Body of pancreas (tissue), 4 donors: ENCODE measurements at regions not wholly inside any gene's neighbourhood (a gene's known extent, or its start where the extent isn't known, plus 50 kb on each side); places are given as distances from the start of the nearest gene placed in this dataset.

Experiments used
- ATAC-seq: fragments of 150-250 bp; one replicate; pipeline ENCODE4 v1.9.1; 2016
- DNase-seq, 4 donors: peaks; one replicate each; pipeline ENCODE4 v3.0.0-alpha.2; 2019
- H3K27ac ChIP-seq, 4 donors: fragments of 200-600 bp; sonication (generic); 1 replicate in 3 of 4; 2 replicates in 1 of 4; pipeline versions ENCODE4 v1.5.1 to v1.6.1; 2016 to 2019; ENCODE audit warnings: mild to moderate bottlenecking in 1 of 4, mixed read lengths in 1 of 4, moderate library complexity in 1 of 4
- H3K27me3 ChIP-seq, 2 donors: fragments of 200-600 bp; sonication (generic); one replicate each; pipeline ENCODE4 v1.6.0; 2016; ENCODE audit warnings: mild to moderate bottlenecking in 1 of 2
- H3K36me3 ChIP-seq, 2 donors: fragments of 200-600 bp; sonication (generic); replicated peaks in 1 of 2; 2 replicates each; pipeline ENCODE4 v1.5.1; 2016; ENCODE audit warnings: low read depth in 2 of 2; ENCODE audit not compliant: insufficient read depth in 1 of 2
- H3K4me1 ChIP-seq: fragments of 200-600 bp; sonication (generic); one replicate; pipeline ENCODE4 v1.6.0; 2016
- H3K4me3 ChIP-seq, 2 donors: fragments of 200-600 bp; sonication (generic); 1 replicate in 1 of 2; 2 replicates in 1 of 2; pipeline ENCODE4 v1.5.1; 2016 to 2019
- H3K9me3 ChIP-seq, 3 donors: fragments of 200-600 bp; sonication (generic); 1 replicate in 2 of 3; 2 replicates in 1 of 3; pipeline ENCODE4 v1.5.1; 2016
- POLR2A ChIP-seq, 3 donors: fragments of 450-650 bp; IDR thresholded peaks; one replicate each; pipeline ENCODE4 v1.6.1; 2016; ENCODE audit warnings: antibody characterized with exemption in 3 of 3, mild to moderate bottlenecking in 2 of 3
- WGBS, 2 donors: methylation state at CpG; one replicate each; pipeline ENCODE4 v1.1.5; 2017; 5-methylcytosine and 5-hydroxymethylcytosine counted together
- intact Hi-C: fragments of 100-400 bp; cut with DNase I; formaldehyde crosslinking; loops from one replicate; pipeline ENCODE4 v1.15.1; 2023
- TF ChIP-seq, protein P1 (sequence below), 7 experiments: fragments of 450-650 bp in 4 of 7; fragments of 200-600 bp in 3 of 7; sonication (generic) in 3 of 7; IDR thresholded peaks; one replicate each; pipeline ENCODE4 v1.5.1; 2016 to 2019; ENCODE audit warnings: antibody characterized with exemption in 7 of 7

DNA sequence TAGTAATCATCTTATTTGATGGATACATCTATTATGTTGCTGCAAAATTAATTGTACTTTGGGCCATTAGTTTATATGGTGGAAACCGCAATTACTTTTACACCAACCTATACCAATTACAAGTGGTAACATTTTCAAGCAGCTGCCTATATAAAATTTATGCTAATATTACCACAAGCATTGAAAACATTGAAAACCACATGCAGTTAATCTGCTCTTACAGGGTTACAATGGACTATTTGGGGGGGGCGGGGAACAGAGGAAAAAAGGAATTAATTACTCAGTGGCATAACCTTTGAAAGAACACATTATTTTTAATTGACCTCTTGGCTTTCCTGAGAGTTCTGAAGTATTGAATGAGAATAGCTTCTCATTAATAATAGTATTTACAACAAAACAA, 1793.2 kb downstream of the NCAM2 start:
- ATAC-seq = no peak
- H3K9me3 ChIP-seq = no peaks in the 10 kb centered on the region
- H3K4me1 ChIP-seq = no peaks in the 10 kb centered on the region
- H3K36me3 ChIP-seq = no peaks in the 10 kb centered on the region
- 53 to 61% methylated on average over 2 of the region's 2 CpGs for WGBS, 2 donors
- DNase-seq = no peak
- intact Hi-C loops = loop anchor here (10.0 kb wide), 1 partner anchor 1627 kb away; no protein-coding TSS in a partner anchor
- H3K27ac ChIP-seq = no peak overlapping the region
- H3K27me3 ChIP-seq = no peaks in the 10 kb centered on the region
- H3K4me3 ChIP-seq = no peak overlapping the region
- TF ChIP-seq POLR2A (IDR thresholded peaks at IDR 0.05) = no peak
- TF ChIP-seq, protein P1, sequence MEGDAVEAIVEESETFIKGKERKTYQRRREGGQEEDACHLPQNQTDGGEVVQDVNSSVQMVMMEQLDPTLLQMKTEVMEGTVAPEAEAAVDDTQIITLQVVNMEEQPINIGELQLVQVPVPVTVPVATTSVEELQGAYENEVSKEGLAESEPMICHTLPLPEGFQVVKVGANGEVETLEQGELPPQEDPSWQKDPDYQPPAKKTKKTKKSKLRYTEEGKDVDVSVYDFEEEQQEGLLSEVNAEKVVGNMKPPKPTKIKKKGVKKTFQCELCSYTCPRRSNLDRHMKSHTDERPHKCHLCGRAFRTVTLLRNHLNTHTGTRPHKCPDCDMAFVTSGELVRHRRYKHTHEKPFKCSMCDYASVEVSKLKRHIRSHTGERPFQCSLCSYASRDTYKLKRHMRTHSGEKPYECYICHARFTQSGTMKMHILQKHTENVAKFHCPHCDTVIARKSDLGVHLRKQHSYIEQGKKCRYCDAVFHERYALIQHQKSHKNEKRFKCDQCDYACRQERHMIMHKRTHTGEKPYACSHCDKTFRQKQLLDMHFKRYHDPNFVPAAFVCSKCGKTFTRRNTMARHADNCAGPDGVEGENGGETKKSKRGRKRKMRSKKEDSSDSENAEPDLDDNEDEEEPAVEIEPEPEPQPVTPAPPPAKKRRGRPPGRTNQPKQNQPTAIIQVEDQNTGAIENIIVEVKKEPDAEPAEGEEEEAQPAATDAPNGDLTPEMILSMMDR (IDR thresholded peaks at IDR 0.05) = no peak

DNA sequence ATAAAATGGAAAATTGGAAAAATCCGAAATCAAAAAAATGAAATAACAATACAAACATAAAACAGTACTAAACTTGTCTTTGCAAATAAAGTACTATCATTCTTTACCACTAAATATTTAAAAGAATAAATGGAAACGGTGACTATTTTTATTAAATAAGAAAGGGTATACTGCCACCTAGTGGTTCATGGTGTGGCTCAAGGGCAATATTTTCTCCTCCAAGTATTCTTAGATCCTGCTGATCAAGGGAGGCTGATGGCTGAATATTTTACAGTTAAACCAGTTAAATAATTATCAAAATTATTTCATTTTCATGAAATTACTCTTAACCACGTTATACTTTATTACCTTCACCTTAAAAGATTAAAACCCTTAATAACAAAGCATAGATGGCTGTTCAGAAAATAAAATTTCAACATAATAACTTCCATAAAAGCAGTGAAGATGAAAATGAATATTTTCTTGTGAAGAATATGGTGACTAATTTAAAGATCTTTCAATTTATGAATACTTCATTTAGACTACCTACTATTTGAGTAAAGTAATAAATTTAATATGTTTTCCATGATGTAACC, 1793.9 kb downstream of the NCAM2 start:
- H3K9me3 ChIP-seq = no peaks in the 10 kb centered on the region
- H3K4me3 ChIP-seq = no peak overlapping the region
- no peaks in the 10 kb centered on the region for H3K36me3 ChIP-seq
- intact Hi-C loops = loop anchor here (10.0 kb wide), 1 partner anchor 1627 kb away; no protein-coding TSS in a partner anchor
- TF ChIP-seq, protein P1 (IDR thresholded peaks at IDR 0.05) = peak; percentile 47 to 96 (median 61)
- no peak for TF ChIP-seq POLR2A (IDR thresholded peaks at IDR 0.05)
- DNase-seq (peak; percentile 26 to 31 (median 30)), ATAC-seq (no peak)
- no peaks in the 10 kb centered on the region for H3K27me3 ChIP-seq
- H3K27ac ChIP-seq = no peak overlapping the region
- H3K4me1 ChIP-seq = no peaks in the 10 kb centered on the region
- WGBS, 2 donors = 0 to 1% methylated on average over 3 of the region's 3 CpGs

DNA sequence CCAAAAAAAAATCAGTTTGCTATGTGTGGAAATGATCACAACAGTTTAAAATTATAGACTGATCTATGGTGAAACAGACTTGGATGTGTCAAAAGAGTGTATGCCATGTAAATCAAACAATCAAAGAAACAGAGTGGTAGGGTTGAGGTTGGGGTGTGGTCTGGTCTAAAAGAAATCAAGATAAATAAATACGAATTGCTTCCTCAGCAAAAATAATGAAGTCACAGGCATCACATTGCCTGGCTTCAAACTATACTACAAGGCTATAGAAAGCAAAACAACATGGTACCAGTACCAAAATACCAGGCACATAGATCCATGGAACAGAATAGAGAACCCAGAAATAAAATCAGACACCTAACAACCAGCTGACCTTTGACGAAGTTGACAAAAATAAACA, 1796.9 kb downstream of the NCAM2 start:
- intact Hi-C loops = loop anchor here (10.0 kb wide), 1 partner anchor 1630 kb away; no protein-coding TSS in a partner anchor
- no peak for TF ChIP-seq POLR2A (IDR thresholded peaks at IDR 0.05)
- TF ChIP-seq, protein P1 (IDR thresholded peaks at IDR 0.05) = no peak

DNA sequence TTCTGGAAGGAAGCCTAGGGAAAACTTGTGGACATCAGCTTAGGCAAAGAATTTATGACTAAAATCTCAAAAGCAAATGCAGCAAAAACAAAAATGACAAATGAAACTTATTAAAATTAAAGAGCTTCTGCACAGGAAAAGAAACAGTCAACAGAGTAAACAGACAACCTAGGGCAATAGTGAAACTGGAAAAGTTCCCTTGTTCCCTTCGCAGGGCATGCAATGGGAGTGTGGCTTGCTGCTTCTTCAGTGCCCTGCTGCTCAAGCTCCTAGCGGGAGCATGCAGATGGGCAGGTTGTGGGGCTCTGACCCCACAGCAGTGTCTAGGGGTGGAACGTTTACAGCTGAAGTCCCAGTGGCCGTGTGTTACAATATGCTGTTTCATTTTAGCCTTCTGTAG, 1797.4 kb downstream of the NCAM2 start:
- WGBS, 2 donors = 30 to 62% methylated on average over 4 of the region's 4 CpGs
- no peaks in the 10 kb centered on the region for H3K36me3 ChIP-seq
- TF ChIP-seq, protein P1 (IDR thresholded peaks at IDR 0.05) = no peak
- no peak for TF ChIP-seq POLR2A (IDR thresholded peaks at IDR 0.05)
- H3K4me1 ChIP-seq = no peaks in the 10 kb centered on the region
- DNase-seq = no peak
- no peaks in the 10 kb centered on the region for H3K27me3 ChIP-seq
- intact Hi-C loops = loop anchor here (10.0 kb wide), 1 partner anchor 1631 kb away; no protein-coding TSS in a partner anchor
- no peak for ATAC-seq
- H3K4me3 ChIP-seq = no peak overlapping the region
- H3K27ac ChIP-seq = no peak overlapping the region
- H3K9me3 ChIP-seq = no peaks in the 10 kb centered on the region

More for the DNA sequence above, 1796.9 kb downstream of the NCAM2 start:
- Histone ChIP-seq H3K4me3 (no peak overlapping the region), H3K36me3 (no peaks in the 10 kb centered on the region), H3K27ac (no peak overlapping the region), H3K4me1 (no peaks in the 10 kb centered on the region), H3K9me3 (no peaks in the 10 kb centered on the region), H3K27me3 (no peaks in the 10 kb centered on the region)
- no peak for DNase-seq
- ATAC-seq = no peak
- WGBS, 2 donors = 37% methylated on average over 2 of the region's 2 CpGs

DNA sequence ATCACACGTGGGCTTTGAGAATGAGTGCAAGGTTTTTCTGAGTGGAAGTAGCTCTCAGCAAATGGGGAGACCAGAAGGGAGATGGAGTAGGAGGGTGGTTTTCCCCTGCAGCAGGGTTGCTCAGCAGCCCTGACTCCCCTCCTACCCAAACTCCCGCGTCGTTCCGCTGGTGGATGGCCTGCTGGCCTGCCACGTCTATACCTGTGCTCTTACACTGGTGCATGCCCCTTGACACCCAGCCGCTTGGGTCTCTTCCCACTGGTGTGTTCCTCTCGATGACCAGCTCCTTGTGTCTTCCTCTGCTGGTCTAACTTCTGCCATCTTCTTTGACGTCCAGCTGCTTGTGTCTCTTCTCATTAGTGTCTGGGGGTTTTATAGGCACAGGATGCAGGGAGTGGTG, 1797.9 kb downstream of the NCAM2 start:
- intact Hi-C loops = loop anchor here (10.0 kb wide), 1 partner anchor 1631 kb away; no protein-coding TSS in a partner anchor
- ATAC-seq = no peak
- Histone ChIP-seq H3K9me3 (no peaks in the 10 kb centered on the region), H3K27ac (no peak overlapping the region), H3K4me1 (no peaks in the 10 kb centered on the region), H3K27me3 (no peaks in the 10 kb centered on the region), H3K36me3 (no peaks in the 10 kb centered on the region), H3K4me3 (no peak overlapping the region)
- WGBS, 2 donors = 61 to 72% methylated on average over 9 of the region's 9 CpGs
- TF ChIP-seq POLR2A (IDR thresholded peaks at IDR 0.05) = no peak
- TF ChIP-seq, protein P1 (IDR thresholded peaks at IDR 0.05) = no peak
- no peak for DNase-seq
